PFSK-1 (cell line): ENCODE measurements at regions not wholly inside any gene's neighbourhood (a gene's known extent, or its start where the extent isn't known, plus 50 kb on each side); places are given as distances from the start of the nearest gene placed in this dataset.

Source experiments
- POLR2AphosphoS5 ChIP-seq: IDR thresholded peaks from 2 replicates; pipeline ENCODE4 v1.6.1; 2012; ENCODE audit warnings: low read depth, mild to moderate bottlenecking, control low read depth, low read length, moderate library complexity
- SIN3A ChIP-seq: IDR thresholded peaks from 2 replicates; pipeline ENCODE4 v1.6.1; 2012; ENCODE audit warnings: mild to moderate bottlenecking, low read length, moderate library complexity, borderline replicate concordance; ENCODE audit not compliant: insufficient read depth
- TAF1 ChIP-seq: IDR thresholded peaks from 2 replicates; pipeline ENCODE4 v1.6.1; 2012; ENCODE audit warnings: low read length, control low read depth, borderline replicate concordance; ENCODE audit not compliant: insufficient read depth
- TF ChIP-seq, protein P1 (sequence below), 2 experiments: IDR thresholded peaks; 2 replicates each; pipeline versions ENCODE4 v1.6.1 to v1.8.0; 2011 to 2012; ENCODE audit warnings: low read depth in 2 of 2, low read length in 2 of 2, control low read depth in 1 of 2, inconsistent platforms in 1 of 2, mild to moderate bottlenecking in 1 of 2, moderate library complexity in 1 of 2; ENCODE audit not compliant: insufficient read depth in 1 of 2

GRCh38 chr7:86574006-86574405, 69.7 kb upstream of the GRM3 start:
- TF ChIP-seq SIN3A (no peak), POLR2AphosphoS5 (no peak), TAF1 (no peak)
- TF ChIP-seq, protein P1, sequence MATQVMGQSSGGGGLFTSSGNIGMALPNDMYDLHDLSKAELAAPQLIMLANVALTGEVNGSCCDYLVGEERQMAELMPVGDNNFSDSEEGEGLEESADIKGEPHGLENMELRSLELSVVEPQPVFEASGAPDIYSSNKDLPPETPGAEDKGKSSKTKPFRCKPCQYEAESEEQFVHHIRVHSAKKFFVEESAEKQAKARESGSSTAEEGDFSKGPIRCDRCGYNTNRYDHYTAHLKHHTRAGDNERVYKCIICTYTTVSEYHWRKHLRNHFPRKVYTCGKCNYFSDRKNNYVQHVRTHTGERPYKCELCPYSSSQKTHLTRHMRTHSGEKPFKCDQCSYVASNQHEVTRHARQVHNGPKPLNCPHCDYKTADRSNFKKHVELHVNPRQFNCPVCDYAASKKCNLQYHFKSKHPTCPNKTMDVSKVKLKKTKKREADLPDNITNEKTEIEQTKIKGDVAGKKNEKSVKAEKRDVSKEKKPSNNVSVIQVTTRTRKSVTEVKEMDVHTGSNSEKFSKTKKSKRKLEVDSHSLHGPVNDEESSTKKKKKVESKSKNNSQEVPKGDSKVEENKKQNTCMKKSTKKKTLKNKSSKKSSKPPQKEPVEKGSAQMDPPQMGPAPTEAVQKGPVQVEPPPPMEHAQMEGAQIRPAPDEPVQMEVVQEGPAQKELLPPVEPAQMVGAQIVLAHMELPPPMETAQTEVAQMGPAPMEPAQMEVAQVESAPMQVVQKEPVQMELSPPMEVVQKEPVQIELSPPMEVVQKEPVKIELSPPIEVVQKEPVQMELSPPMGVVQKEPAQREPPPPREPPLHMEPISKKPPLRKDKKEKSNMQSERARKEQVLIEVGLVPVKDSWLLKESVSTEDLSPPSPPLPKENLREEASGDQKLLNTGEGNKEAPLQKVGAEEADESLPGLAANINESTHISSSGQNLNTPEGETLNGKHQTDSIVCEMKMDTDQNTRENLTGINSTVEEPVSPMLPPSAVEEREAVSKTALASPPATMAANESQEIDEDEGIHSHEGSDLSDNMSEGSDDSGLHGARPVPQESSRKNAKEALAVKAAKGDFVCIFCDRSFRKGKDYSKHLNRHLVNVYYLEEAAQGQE (IDR thresholded peaks at IDR 0.05; ENCODE audit: insufficient read depth in 1 of 2, low read depth in 2 of 2, low read length in 2 of 2): no peak
